HG02798 (cell line): ENCODE measurements at regions not wholly inside any gene's neighbourhood (a gene's known extent, or its start where the extent isn't known, plus 50 kb on each side); places are given as distances from the start of the nearest gene placed in this dataset.
"Not testable (repeated sequence)": the region's sequence is repeated elsewhere in the genome, so short reads cannot be mapped to it uniquely, and the experiment has no call there.

Experiments used
- ATAC-seq: cut with Tn5 transposase; IDR thresholded peaks from one replicate; pipeline ENCODE4 v1.9.1; 2021; ENCODE audit warnings: mild to moderate bottlenecking; ENCODE audit not compliant: unreplicated experiment, poor library complexity

GRCh38 chr10:130686689-130687300 is 550.6 kb downstream of the GLRX3 start:
- no peak for ATAC-seq

GRCh38 chr10:130687566-130687965 is 551.4 kb downstream of the GLRX3 start:
- ATAC-seq: no peak

- ATAC-seq: no peak
Measured at GRCh38 chr10:130689743-130690626, 553.8 kb downstream of the GLRX3 start.

GRCh38 chr10:130691776-130692175 is 555.6 kb downstream of the GLRX3 start:
- ATAC-seq: no peak

- ATAC-seq: no peak
Measured at GRCh38 chr10:130696870-130697269, 560.7 kb downstream of the GLRX3 start.

GRCh38 chr10:130707389-130707979 is 571.3 kb downstream of the GLRX3 start:
- no peak for ATAC-seq

- ATAC-seq: no peak
Measured at GRCh38 chr10:130708465-130709070, 572.4 kb downstream of the GLRX3 start.

- no peak for ATAC-seq
Measured at GRCh38 chr10:130709415-130709814, 573.2 kb downstream of the GLRX3 start.

GRCh38 chr10:130711072-130711471 is 574.9 kb downstream of the GLRX3 start:
- ATAC-seq: no peak

GRCh38 chr10:130713135-130713534 is 576.9 kb downstream of the GLRX3 start:
- ATAC-seq: no peak

- ATAC-seq: no peak
Measured at GRCh38 chr10:130713731-130714130, 577.5 kb downstream of the GLRX3 start.

- no peak for ATAC-seq
Measured at GRCh38 chr10:130714742-130715467, 578.7 kb downstream of the GLRX3 start.

- ATAC-seq: no peak
Measured at GRCh38 chr10:130715686-130716670, 579.8 kb downstream of the GLRX3 start.

GRCh38 chr10:130717083-130717482 is 580.9 kb downstream of the GLRX3 start:
- ATAC-seq: no peak

- ATAC-seq: not testable (repeated sequence)
Measured at GRCh38 chr10:130718744-130719447, 582.7 kb downstream of the GLRX3 start.

GRCh38 chr10:130719448-130719752 is 583.2 kb downstream of the GLRX3 start:
- ATAC-seq: no peak

- ATAC-seq: no peak
Measured at GRCh38 chr10:130720235-130720634, 584.0 kb downstream of the GLRX3 start.

GRCh38 chr10:130721971-130722370 is 585.8 kb downstream of the GLRX3 start:
- ATAC-seq: no peak

- no peak for ATAC-seq
Measured at GRCh38 chr10:130723704-130724103, 587.5 kb downstream of the GLRX3 start.
